Natural killer cell (primary cell): ENCODE measurements at regions not wholly inside any gene's neighbourhood (a gene's known extent, or its start where the extent isn't known, plus 50 kb on each side); places are given as distances from the start of the nearest gene placed in this dataset.
A peak's percentile ranks its signal among the peaks of the same experiment; 100 is the strongest.

Source experiments
- ATAC-seq, 3 donors: fragments of 150-1000 bp in 2 of 3; fragments of 200-7000 bp in 1 of 3; cut with Tn5 transposase; 1 replicate in 1 of 3; 2 replicates in 2 of 3; pipeline ENCODE4 v1.10.0; 2021; ENCODE audit warnings: mild to moderate bottlenecking in 2 of 3, moderate library complexity in 2 of 3
- DNase-seq, 2 donors: peaks; one replicate each; pipeline versions ENCODE4 v3.0.0 to v3.0.0-alpha.2; 2013 to 2021; ENCODE audit warnings: mixed read lengths in 1 of 2
- H3K27ac ChIP-seq: one replicate; pipeline ENCODE4 v1.5.1; 2013; ENCODE audit warnings: mild to moderate bottlenecking, low read length
- H3K27me3 ChIP-seq: one replicate; pipeline ENCODE4 v1.6.1; 2013; ENCODE audit warnings: low read length; ENCODE audit not compliant: control insufficient read depth, insufficient read depth
- H3K36me3 ChIP-seq: one replicate; pipeline ENCODE4 v1.6.1; 2013; ENCODE audit warnings: low read length; ENCODE audit not compliant: control insufficient read depth, insufficient read depth
- H3K4me1 ChIP-seq: one replicate; pipeline ENCODE4 v1.6.1; 2013; ENCODE audit warnings: low read length; ENCODE audit not compliant: control insufficient read depth, insufficient read depth
- H3K4me3 ChIP-seq: one replicate; pipeline ENCODE4 v1.5.1; 2013; ENCODE audit warnings: low read length
- H3K9me3 ChIP-seq: one replicate; pipeline ENCODE4 v1.6.1; 2013; ENCODE audit warnings: low read length; ENCODE audit not compliant: control insufficient read depth, insufficient read depth
- H3K27ac Mint-ChIP-seq, 2 donors: one replicate each; pipeline ENCODE4 v1.8.0; 2022; ENCODE audit warnings: mild to moderate bottlenecking in 2 of 2, mixed read lengths in 2 of 2, moderate library complexity in 1 of 2
- H3K27me3 Mint-ChIP-seq, 2 donors: one replicate each; pipeline ENCODE4 v1.8.0; 2022; ENCODE audit warnings: low read depth in 2 of 2, mixed read lengths in 2 of 2
- H3K36me3 Mint-ChIP-seq: one replicate; pipeline ENCODE4 v1.8.0; 2022; ENCODE audit warnings: mixed read lengths
- H3K4me1 Mint-ChIP-seq, 2 donors: one replicate each; pipeline ENCODE4 v1.8.0; 2022; ENCODE audit warnings: mixed read lengths in 2 of 2
- H3K4me3 Mint-ChIP-seq: one replicate; pipeline ENCODE4 v1.8.0; 2022; ENCODE audit warnings: mild to moderate bottlenecking, moderate library complexity, mixed read lengths
- H3K9me3 Mint-ChIP-seq, 2 donors: one replicate each; pipeline ENCODE4 v1.8.0; 2022; ENCODE audit warnings: mixed read lengths in 2 of 2
- CTCF ChIP-seq: fragments of 200-600 bp; IDR thresholded peaks from one replicate; pipeline ENCODE4 v1.8.0; 2022; ENCODE audit warnings: antibody characterized with exemption
- whole genome bisulfite sequencing: methylation state at CpG from one replicate; pipeline ENCODE4 v1.1.7; 2013; ENCODE audit warnings: missing lambda C conversion rate; ENCODE audit not compliant: insufficient coverage; 5-methylcytosine and 5-hydroxymethylcytosine counted together
- intact Hi-C: fragments of 100-400 bp; cut with micrococcal nuclease; formaldehyde crosslinking; loops from one replicate; pipeline ENCODE4 v1.14.2; 2022

- Histone ChIP-seq H3K4me1 (peaks cover 24% of the 10 kb centered on the region), H3K4me3 (no peak overlapping the region), H3K27me3 (no peaks in the 10 kb centered on the region), H3K36me3 (no peaks in the 10 kb centered on the region), H3K27ac (no peak overlapping the region), H3K9me3 (no peaks in the 10 kb centered on the region)
- Mint-ChIP-seq H3K4me1 (peaks cover 71 to 72% of the 10 kb centered on the region in 2 donors), H3K9me3 (no peaks in the 10 kb centered on the region), H3K36me3 (no peaks in the 10 kb centered on the region), H3K27me3 (no peaks in the 10 kb centered on the region), H3K4me3 (peak overlapping the region; percentile 66), H3K27ac (peak overlapping the region; percentile 85 to 94)
- 75% methylated on average over 2 of the region's 3 CpGs for WGBS
- DNase-seq = no peak
- ATAC-seq = no peak
- no peak for TF ChIP-seq CTCF
- intact Hi-C loops = loop anchor here (5.0 kb wide), 1 partner anchor 62 kb away; no protein-coding TSS in a partner anchor
Measured at GRCh38 chr3:152195206-152195605, 73.5 kb upstream of the MBNL1 start.

GRCh38 chr3:152196782-152197181, 71.9 kb upstream of the MBNL1 start:
- WGBS = no CpG with 5 or more reads among the region's 2 CpGs
- peak; percentile 38 to 56 (median 40) for ATAC-seq
- H3K9me3 Mint-ChIP-seq = no peaks in the 10 kb centered on the region

GRCh38 chr3:152197451-152197850, 71.3 kb upstream of the MBNL1 start:
- DNase-seq = peak in 1 of 2 donors; percentile 46
- Histone ChIP-seq H3K9me3 (no peaks in the 10 kb centered on the region), H3K4me3 (peak overlapping the region; percentile 33), H3K27ac (peak overlapping the region; percentile 90), H3K4me1 (peaks cover 23% of the 10 kb centered on the region), H3K27me3 (no peaks in the 10 kb centered on the region), H3K36me3 (no peaks in the 10 kb centered on the region)
- Mint-ChIP-seq H3K27ac (peak overlapping the region; percentile 94 to 96), H3K4me1 (peaks cover 75 to 82% of the 10 kb centered on the region in 2 donors), H3K4me3 (peak overlapping the region; percentile 97), H3K27me3 (no peaks in the 10 kb centered on the region), H3K9me3 (no peaks in the 10 kb centered on the region), H3K36me3 (no peaks in the 10 kb centered on the region)
- no peak for TF ChIP-seq CTCF
- intact Hi-C loops = loop anchor here (5.0 kb wide), 1 partner anchor 60 kb away; no protein-coding TSS in a partner anchor
- ATAC-seq = no peak
- 35% methylated on average over 3 of the region's 3 CpGs for WGBS

More at GRCh38 chr3:152196782-152197181, 71.9 kb upstream of the MBNL1 start:
- no peaks in the 10 kb centered on the region for H3K9me3 ChIP-seq
- no peaks in the 10 kb centered on the region for H3K27me3 Mint-ChIP-seq
- DNase-seq = peak in 1 of 2 donors; percentile 61
- H3K36me3 ChIP-seq = no peaks in the 10 kb centered on the region
- H3K4me3 ChIP-seq = peak overlapping the region; percentile 33
- H3K27ac ChIP-seq = peak overlapping the region; percentile 90
- intact Hi-C loops = loop anchor here (5.0 kb wide), 1 partner anchor 61 kb away; no protein-coding TSS in a partner anchor
- no peaks in the 10 kb centered on the region for H3K27me3 ChIP-seq
- H3K27ac Mint-ChIP-seq = peak overlapping the region; percentile 94 to 96
- TF ChIP-seq CTCF = no peak
- H3K36me3 Mint-ChIP-seq = no peaks in the 10 kb centered on the region
- peaks cover 28% of the 10 kb centered on the region for H3K4me1 ChIP-seq
- H3K4me1 Mint-ChIP-seq = peaks cover 80 to 87% of the 10 kb centered on the region in 2 donors
- H3K4me3 Mint-ChIP-seq = peak overlapping the region; percentile 97

GRCh38 chr3:152197937-152198336, 70.8 kb upstream of the MBNL1 start:
- no peaks in the 10 kb centered on the region for H3K27me3 Mint-ChIP-seq
- no peak for TF ChIP-seq CTCF
- peak overlapping the region; percentile 94 to 96 for H3K27ac Mint-ChIP-seq
- 39% methylated on average over 3 of the region's 3 CpGs for WGBS
- H3K36me3 Mint-ChIP-seq = no peaks in the 10 kb centered on the region
- H3K4me1 ChIP-seq = peaks cover 21% of the 10 kb centered on the region
- DNase-seq (peak in 1 of 2 donors; percentile 64), ATAC-seq (no peak)
- H3K27ac ChIP-seq = peak overlapping the region; percentile 90
- no peaks in the 10 kb centered on the region for H3K9me3 ChIP-seq
- no peaks in the 10 kb centered on the region for H3K9me3 Mint-ChIP-seq
- no peaks in the 10 kb centered on the region for H3K27me3 ChIP-seq
- peaks cover 75 to 81% of the 10 kb centered on the region in 2 donors for H3K4me1 Mint-ChIP-seq
- peak overlapping the region; percentile 97 for H3K4me3 Mint-ChIP-seq
- H3K36me3 ChIP-seq = no peaks in the 10 kb centered on the region
- intact Hi-C loops = loop anchor here (2.0 to 5.0 kb wide), 2 partner anchors 59 to 71 kb away; partner anchors contain the start of gene MBNL1
- no peak overlapping the region for H3K4me3 ChIP-seq
